ENCODE measurements at regions not wholly inside any gene's neighbourhood (a gene's known extent, or its start where the extent isn't known, plus 50 kb on each side); places are given as distances from the start of the nearest gene placed in this dataset.
A peak's percentile ranks its signal among the peaks of the same experiment; 100 is the strongest.

DNA sequence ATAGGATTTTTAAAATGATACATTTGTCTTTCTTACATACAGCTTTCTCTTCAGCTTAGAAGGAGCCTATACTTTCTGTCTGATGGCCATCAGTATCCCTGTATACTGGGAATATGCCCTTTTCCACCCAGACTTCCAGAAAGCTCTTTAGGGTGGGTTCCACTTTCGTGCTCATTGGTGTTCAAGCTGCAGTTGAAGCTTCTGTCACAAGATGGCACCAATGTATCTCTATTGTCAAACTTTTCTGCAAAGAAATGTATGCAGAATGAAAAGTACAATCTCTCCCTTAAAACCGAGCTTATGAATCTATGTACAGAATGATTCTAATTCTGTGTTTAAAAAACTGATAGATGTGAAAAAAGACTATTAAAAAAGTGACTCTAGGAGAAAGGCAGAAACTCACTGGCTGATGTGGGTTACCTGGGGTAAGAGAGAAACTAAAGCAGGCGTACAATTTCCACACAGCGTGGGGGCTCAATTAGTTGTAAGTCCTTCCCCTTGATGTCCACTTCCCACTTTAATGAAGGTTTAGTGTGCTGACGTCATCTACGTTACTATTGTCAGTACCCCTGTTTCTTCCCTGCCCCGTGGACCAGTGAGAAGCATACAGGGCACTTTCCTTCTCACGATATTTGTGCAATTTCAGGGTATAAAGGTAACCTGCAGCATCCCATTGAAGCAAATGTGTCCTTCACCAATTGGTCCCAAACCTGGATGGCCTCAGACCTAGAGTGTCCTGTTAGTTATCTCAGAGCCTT is 57.3 kb upstream of the TCEAL2 start:
- Mint-ChIP-seq H3K4me1 (ENCODE audit: low read depth, unreplicated experiment) (no peaks in the 10 kb centered on the region), H3K9me3 (ENCODE audit: low read depth, unreplicated experiment) (no peaks in the 10 kb centered on the region), H3K27me3 (ENCODE audit: unreplicated experiment) (no peaks in the 10 kb centered on the region), H3K27ac (ENCODE audit: unreplicated experiment) (no peak overlapping the region), H3K36me3 (ENCODE audit: insufficient read depth, unreplicated experiment) (no peaks in the 10 kb centered on the region), H3K4me3 (ENCODE audit: low read depth, unreplicated experiment) (no peak overlapping the region)
- CTCF ChIA-PET = interaction anchor here (0.7 to 1.2 kb wide), 3 partner anchors 86 to 832 kb away, joined by 3 to 4 read pairs (median 3); partner anchors contain the start of gene ZMAT1
- DNase-seq = peak; percentile 11
- BruUV-seq (replicated peaks) = no TSS peak
- TF ChIP-seq, protein P1, sequence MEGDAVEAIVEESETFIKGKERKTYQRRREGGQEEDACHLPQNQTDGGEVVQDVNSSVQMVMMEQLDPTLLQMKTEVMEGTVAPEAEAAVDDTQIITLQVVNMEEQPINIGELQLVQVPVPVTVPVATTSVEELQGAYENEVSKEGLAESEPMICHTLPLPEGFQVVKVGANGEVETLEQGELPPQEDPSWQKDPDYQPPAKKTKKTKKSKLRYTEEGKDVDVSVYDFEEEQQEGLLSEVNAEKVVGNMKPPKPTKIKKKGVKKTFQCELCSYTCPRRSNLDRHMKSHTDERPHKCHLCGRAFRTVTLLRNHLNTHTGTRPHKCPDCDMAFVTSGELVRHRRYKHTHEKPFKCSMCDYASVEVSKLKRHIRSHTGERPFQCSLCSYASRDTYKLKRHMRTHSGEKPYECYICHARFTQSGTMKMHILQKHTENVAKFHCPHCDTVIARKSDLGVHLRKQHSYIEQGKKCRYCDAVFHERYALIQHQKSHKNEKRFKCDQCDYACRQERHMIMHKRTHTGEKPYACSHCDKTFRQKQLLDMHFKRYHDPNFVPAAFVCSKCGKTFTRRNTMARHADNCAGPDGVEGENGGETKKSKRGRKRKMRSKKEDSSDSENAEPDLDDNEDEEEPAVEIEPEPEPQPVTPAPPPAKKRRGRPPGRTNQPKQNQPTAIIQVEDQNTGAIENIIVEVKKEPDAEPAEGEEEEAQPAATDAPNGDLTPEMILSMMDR (IDR thresholded peaks at IDR 0.05; ENCODE audit: unreplicated experiment) = peak; percentile 23
- intact Hi-C loops (cut with micrococcal nuclease; ENCODE audit: unreplicated experiment) = no loop called here

DNA sequence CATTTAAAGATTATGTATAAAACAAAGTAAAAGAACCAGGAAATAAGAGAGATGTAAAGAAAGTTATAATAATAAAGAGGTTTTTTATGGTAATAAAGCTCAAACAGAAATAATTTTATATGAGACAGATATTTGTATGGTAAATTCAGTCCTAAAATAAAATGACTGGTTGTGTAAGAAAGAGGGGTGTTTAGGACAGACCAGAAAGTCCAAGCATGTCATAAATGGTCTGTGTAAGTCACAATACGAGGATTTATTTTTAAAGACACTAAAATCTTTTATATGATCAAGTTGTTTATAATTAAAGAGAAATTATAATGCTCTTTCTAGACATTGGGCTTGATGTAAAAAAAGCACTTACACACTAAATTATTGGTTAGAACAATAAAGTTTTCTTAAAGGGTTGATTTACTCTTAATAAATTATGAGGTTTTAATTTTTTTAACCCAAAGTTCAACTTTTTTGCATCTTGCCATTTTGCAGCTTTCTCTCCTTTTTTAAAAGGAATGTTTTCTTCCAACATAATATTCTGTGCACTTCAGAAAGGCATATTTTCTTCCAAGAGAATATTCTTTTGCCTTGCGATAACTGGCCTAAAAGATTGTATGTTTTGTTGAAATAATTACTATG is 61.9 kb upstream of the TCEAL2 start:
- DNase-seq = no peak
- Mint-ChIP-seq H3K27me3 (ENCODE audit: unreplicated experiment) (no peaks in the 10 kb centered on the region), H3K4me1 (ENCODE audit: low read depth, unreplicated experiment) (no peaks in the 10 kb centered on the region), H3K4me3 (ENCODE audit: low read depth, unreplicated experiment) (no peak overlapping the region), H3K36me3 (ENCODE audit: insufficient read depth, unreplicated experiment) (no peaks in the 10 kb centered on the region), H3K27ac (ENCODE audit: unreplicated experiment) (no peak overlapping the region), H3K9me3 (ENCODE audit: low read depth, unreplicated experiment) (no peaks in the 10 kb centered on the region)
- CTCF ChIA-PET = no interaction called here
- intact Hi-C loops (cut with micrococcal nuclease; ENCODE audit: unreplicated experiment) = no loop called here
- TF ChIP-seq, protein P1 (IDR thresholded peaks at IDR 0.05; ENCODE audit: unreplicated experiment) = no peak
- BruUV-seq (replicated peaks) = no TSS peak

DNA sequence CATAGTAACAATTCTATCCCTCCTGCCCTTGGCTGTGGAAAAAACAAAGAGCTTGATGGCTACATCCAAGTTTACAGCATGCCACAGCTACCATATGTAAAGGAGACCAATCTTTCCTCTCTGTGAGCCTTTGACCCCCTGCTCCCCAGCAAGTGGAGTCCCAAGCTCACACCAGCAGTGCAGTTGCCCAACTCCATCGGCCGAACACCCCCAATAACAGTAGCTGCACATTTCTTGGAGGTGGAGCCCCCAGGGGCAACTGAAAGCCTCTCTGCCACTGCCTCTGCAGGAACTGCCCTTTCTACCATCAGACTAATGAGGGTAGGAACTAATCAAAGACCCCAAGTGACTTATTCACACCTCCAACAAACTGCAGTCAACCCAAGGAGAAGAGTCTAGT is 81.0 kb upstream of the TCEAL2 start:
- no peak for DNase-seq
- no TSS peak for BruUV-seq (replicated peaks)
- Mint-ChIP-seq H3K36me3 (ENCODE audit: insufficient read depth, unreplicated experiment) (no peaks in the 10 kb centered on the region), H3K27me3 (ENCODE audit: unreplicated experiment) (no peaks in the 10 kb centered on the region), H3K4me1 (ENCODE audit: low read depth, unreplicated experiment) (no peaks in the 10 kb centered on the region), H3K27ac (ENCODE audit: unreplicated experiment) (no peak overlapping the region), H3K4me3 (ENCODE audit: low read depth, unreplicated experiment) (no peak overlapping the region), H3K9me3 (ENCODE audit: low read depth, unreplicated experiment) (no peaks in the 10 kb centered on the region)
- TF ChIP-seq, protein P1 (IDR thresholded peaks at IDR 0.05; ENCODE audit: unreplicated experiment) = no peak
- intact Hi-C loops (cut with micrococcal nuclease; ENCODE audit: unreplicated experiment) = no loop called here
- CTCF ChIA-PET = no interaction called here

DNA sequence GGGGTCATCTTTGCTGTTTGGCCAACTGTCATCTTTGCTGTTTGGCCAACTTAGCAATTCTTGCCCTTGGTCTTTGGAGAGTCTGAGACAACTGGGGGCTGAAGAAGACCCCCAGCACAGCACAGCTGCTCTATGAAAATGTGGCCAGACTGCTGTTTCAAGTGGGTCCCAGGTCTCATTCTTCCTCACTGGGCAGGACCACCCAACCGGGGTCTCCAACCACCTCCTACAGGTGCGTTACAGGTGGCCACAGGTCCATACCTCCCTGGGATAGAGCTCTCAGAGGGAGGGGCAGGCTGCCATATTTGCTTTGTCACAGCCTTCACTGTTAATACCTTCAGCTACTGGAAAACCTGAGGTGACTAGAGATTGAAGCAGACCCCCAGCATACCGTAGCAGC is 82.1 kb upstream of the TCEAL2 start:
- no TSS peak for BruUV-seq (replicated peaks)
- Mint-ChIP-seq H3K27me3 (ENCODE audit: unreplicated experiment) (no peaks in the 10 kb centered on the region), H3K36me3 (ENCODE audit: insufficient read depth, unreplicated experiment) (no peaks in the 10 kb centered on the region), H3K4me3 (ENCODE audit: low read depth, unreplicated experiment) (no peak overlapping the region), H3K27ac (ENCODE audit: unreplicated experiment) (no peak overlapping the region), H3K4me1 (ENCODE audit: low read depth, unreplicated experiment) (no peaks in the 10 kb centered on the region), H3K9me3 (ENCODE audit: low read depth, unreplicated experiment) (no peaks in the 10 kb centered on the region)
- CTCF ChIA-PET = no interaction called here
- no peak for DNase-seq
- TF ChIP-seq, protein P1 (IDR thresholded peaks at IDR 0.05; ENCODE audit: unreplicated experiment) = no peak
- intact Hi-C loops (cut with micrococcal nuclease; ENCODE audit: unreplicated experiment) = no loop called here
